ENCODE measurements at regions not wholly inside any gene's neighbourhood (a gene's known extent, or its start where the extent isn't known, plus 50 kb on each side); places are given as distances from the start of the nearest gene placed in this dataset.

GRCh38 chr4:30825008-30825770 lies 105.0 kb downstream of the PCDH7 start:
- POLR2A ChIA-PET: no interaction called here
- H3K9me3 ChIP-seq: no peaks in the 10 kb centered on the region
- no peak overlapping the region for H3K4me3 ChIP-seq (ENCODE audit: low read depth, low read length)
- no peaks in the 10 kb centered on the region for H3K27me3 ChIP-seq (replicated peaks; ENCODE audit: control insufficient read depth, insufficient read depth, low read length)
- no peak for TF ChIP-seq CTCF (IDR thresholded peaks at IDR 0.05; ENCODE audit: insufficient read depth in 1 of 2, low read depth in 1 of 2, low read length in 1 of 2, severe bottlenecking in 1 of 2, unreplicated experiment in 1 of 2)
- intact Hi-C loops (cut with micrococcal nuclease; ENCODE audit: unreplicated experiment): no loop called here
- H3K36me3 Mint-ChIP-seq (ENCODE audit: insufficient read depth, unreplicated experiment): no peaks in the 10 kb centered on the region
- no peak overlapping the region for H3K27ac Mint-ChIP-seq (ENCODE audit: unreplicated experiment)
- no peaks in the 10 kb centered on the region for H3K4me1 ChIP-seq
- H3K36me3 ChIP-seq (ENCODE audit: control insufficient read depth, insufficient read depth, low read length): no peaks in the 10 kb centered on the region
- H3K9me3 Mint-ChIP-seq (ENCODE audit: unreplicated experiment): no peaks in the 10 kb centered on the region
- no peaks in the 10 kb centered on the region for H3K4me1 Mint-ChIP-seq (ENCODE audit: low read depth, unreplicated experiment)
- no peak for DNase-seq
- no peak overlapping the region for H3K4me3 Mint-ChIP-seq (ENCODE audit: unreplicated experiment)
- CTCF ChIA-PET: no interaction called here
- no peaks in the 10 kb centered on the region for H3K27me3 Mint-ChIP-seq (ENCODE audit: insufficient read depth, unreplicated experiment)
- BruUV-seq (replicated peaks): no TSS peak

- TF ChIP-seq CTCF (IDR thresholded peaks at IDR 0.05; ENCODE audit: insufficient read depth in 1 of 2, low read depth in 1 of 2, low read length in 1 of 2, severe bottlenecking in 1 of 2, unreplicated experiment in 1 of 2): no peak
- no peaks in the 10 kb centered on the region for H3K27me3 ChIP-seq (replicated peaks; ENCODE audit: control insufficient read depth, insufficient read depth, low read length)
- H3K4me3 ChIP-seq (ENCODE audit: low read depth, low read length): no peak overlapping the region
- CTCF ChIA-PET: no interaction called here
- Mint-ChIP-seq H3K4me3 (ENCODE audit: unreplicated experiment) (no peak overlapping the region), H3K4me1 (ENCODE audit: low read depth, unreplicated experiment) (peaks cover 5% of the 10 kb centered on the region), H3K27ac (ENCODE audit: unreplicated experiment) (no peak overlapping the region), H3K27me3 (ENCODE audit: insufficient read depth, unreplicated experiment) (no peaks in the 10 kb centered on the region), H3K9me3 (ENCODE audit: unreplicated experiment) (no peaks in the 10 kb centered on the region), H3K36me3 (ENCODE audit: insufficient read depth, unreplicated experiment) (no peaks in the 10 kb centered on the region)
- H3K36me3 ChIP-seq (ENCODE audit: control insufficient read depth, insufficient read depth, low read length): no peaks in the 10 kb centered on the region
- DNase-seq: no peak
- no TSS peak for BruUV-seq (replicated peaks)
- intact Hi-C loops (cut with micrococcal nuclease; ENCODE audit: unreplicated experiment): no loop called here
- POLR2A ChIA-PET: no interaction called here
- H3K4me1 ChIP-seq: no peaks in the 10 kb centered on the region
- no peaks in the 10 kb centered on the region for H3K9me3 ChIP-seq
Measured at GRCh38 chr4:30828264-30828926, 108.2 kb downstream of the PCDH7 start.

GRCh38 chr4:30832639-30833038 lies 112.5 kb downstream of the PCDH7 start:
- peaks cover 22% of the 10 kb centered on the region for H3K4me1 Mint-ChIP-seq (ENCODE audit: low read depth, unreplicated experiment)
- no peak overlapping the region for H3K4me3 ChIP-seq (ENCODE audit: low read depth, low read length)
- no peak overlapping the region for H3K27ac Mint-ChIP-seq (ENCODE audit: unreplicated experiment)
- CTCF ChIA-PET: no interaction called here
- H3K4me1 ChIP-seq: peaks cover 16% of the 10 kb centered on the region
- H3K27me3 ChIP-seq (replicated peaks; ENCODE audit: control insufficient read depth, insufficient read depth, low read length): no peaks in the 10 kb centered on the region
- H3K36me3 ChIP-seq (ENCODE audit: control insufficient read depth, insufficient read depth, low read length): no peaks in the 10 kb centered on the region
- no peak for DNase-seq
- no peak overlapping the region for H3K4me3 Mint-ChIP-seq (ENCODE audit: unreplicated experiment)
- H3K9me3 ChIP-seq: no peaks in the 10 kb centered on the region
- no peaks in the 10 kb centered on the region for H3K36me3 Mint-ChIP-seq (ENCODE audit: insufficient read depth, unreplicated experiment)
- intact Hi-C loops (cut with micrococcal nuclease; ENCODE audit: unreplicated experiment): no loop called here
- no TSS peak for BruUV-seq (replicated peaks)
- H3K27me3 Mint-ChIP-seq (ENCODE audit: insufficient read depth, unreplicated experiment): no peaks in the 10 kb centered on the region
- POLR2A ChIA-PET: no interaction called here
- no peaks in the 10 kb centered on the region for H3K9me3 Mint-ChIP-seq (ENCODE audit: unreplicated experiment)
- TF ChIP-seq CTCF (IDR thresholded peaks at IDR 0.05; ENCODE audit: insufficient read depth in 1 of 2, low read depth in 1 of 2, low read length in 1 of 2, severe bottlenecking in 1 of 2, unreplicated experiment in 1 of 2): no peak

All from Caco-2 (cell line).